ENCODE measurements at regions not wholly inside any gene's neighbourhood (a gene's known extent, or its start where the extent isn't known, plus 50 kb on each side); places are given as distances from the start of the nearest gene placed in this dataset.

GRCh38 chr16:79740252-79740651 is 139.7 kb upstream of the MAF start:
- Histone ChIP-seq H3K27ac (ENCODE audit: insufficient read depth, low read depth, low read length) (no peak overlapping the region), H3K4me1 (ENCODE audit: control insufficient read depth, extremely low read depth, insufficient read depth, low read length) (no peaks in the 10 kb centered on the region), H3K79me2 (ENCODE audit: control insufficient read depth, insufficient read depth, low read length) (no peaks in the 10 kb centered on the region), H3K9me3 (replicated peaks; ENCODE audit: control insufficient read depth, insufficient read depth, low read length) (no peaks in the 10 kb centered on the region), H2AFZ (ENCODE audit: low read depth, low read length) (no peak overlapping the region), H3K27me3 (ENCODE audit: control insufficient read depth in 2 of 2, insufficient read depth in 2 of 2, low read length in 2 of 2) (no peaks in the 10 kb centered on the region), H3K4me2 (ENCODE audit: insufficient read depth, low read length) (no peak overlapping the region), H3K9me1 (replicated peaks; ENCODE audit: control insufficient read depth, extremely low read depth, insufficient read depth, low read length) (no peaks in the 10 kb centered on the region), H4K20me1 (replicated peaks; ENCODE audit: control insufficient read depth, extremely low read depth, insufficient read depth, low read length) (no peaks in the 10 kb centered on the region), H3K9ac (replicated peaks; ENCODE audit: extremely low read depth, insufficient read depth, low read length) (no peak overlapping the region), H3K4me3 (replicated peaks in 1 of 3; ENCODE audit: insufficient read depth in 1 of 3, low read depth in 1 of 3, low read length in 3 of 3) (no peak overlapping the region), H3K36me3 (ENCODE audit: control insufficient read depth in 2 of 2, extremely low read depth in 1 of 2, insufficient read depth in 2 of 2, low read length in 2 of 2) (no peaks in the 10 kb centered on the region)
- no peak for TF ChIP-seq EZH2 (IDR thresholded peaks at IDR 0.05; ENCODE audit: borderline replicate concordance, low read depth, low read length, severe bottlenecking)
- TF ChIP-seq CTCF (IDR thresholded peaks at IDR 0.05; ENCODE audit: extremely low read depth in 1 of 2, insufficient read depth in 1 of 2, low read depth in 1 of 2, low read length in 2 of 2) = no peak
- TF ChIP-seq JUN (IDR thresholded peaks at IDR 0.05; ENCODE audit: borderline replicate concordance, insufficient read depth, insufficient read length, low read depth) = no peak
- TF ChIP-seq MAX (IDR thresholded peaks at IDR 0.05; ENCODE audit: insufficient read depth, insufficient read length) = no peak
- no peak for TF ChIP-seq GATA2 (IDR thresholded peaks at IDR 0.05; ENCODE audit: insufficient read depth, insufficient read length, low read depth, low read length)
- no peak for TF ChIP-seq POLR2AphosphoS5 (IDR thresholded peaks at IDR 0.05; ENCODE audit: insufficient read depth, low read depth, low read length)
- no peak for TF ChIP-seq POLR2A (IDR thresholded peaks at IDR 0.05; ENCODE audit: low read depth, low read length)
- no peak for TF ChIP-seq MYC (IDR thresholded peaks at IDR 0.05; ENCODE audit: low read depth, low read length)
- TF ChIP-seq FOS (IDR thresholded peaks at IDR 0.05; ENCODE audit: borderline replicate concordance, insufficient read depth, low read length) = no peak
- FAIRE-seq (no peak), DNase-seq (ENCODE audit: low read depth, low spot score) (no peak)
- no TSS peak for BruUV-seq (replicated peaks)
- ChIA-PET POLR2A (no interaction called here), CTCF (no interaction called here)
- dilution Hi-C loops (cut with MboI; ENCODE audit: extremely low pct_ligation_motif_present, low sequenced_read_pairs) (no loop called here), intact Hi-C loops (cut with micrococcal nuclease) (no loop called here)

All from endothelial cell of umbilical vein (primary cell).